Endothelial cell of umbilical vein (primary cell): ENCODE measurements at regions not wholly inside any gene's neighbourhood (a gene's known extent, or its start where the extent isn't known, plus 50 kb on each side); places are given as distances from the start of the nearest gene placed in this dataset.

Experiments used
- BruUV-seq: library from RNA; stranded (reverse); fragments of 400-500 nt; replicated peaks from 2 replicates; lab custom pipeline; 2021; lab: Mats Ljungman, UMichigan
- CTCF ChIA-PET: fragments of 300-600, 350-600 bp; sonication (Branson Sonifier 250); formaldehyde crosslinking; loops from one replicate; lab custom pipeline; 2021; ENCODE audit warnings: antibody characterized with exemption, inconsistent platforms; lab: Charles Lee
- POLR2A ChIA-PET: fragments of 300-600, 350-600 bp; sonication (Branson Sonifier 250); formaldehyde crosslinking; loops from one replicate; lab custom pipeline; 2021; ENCODE audit warnings: antibody characterized with exemption, inconsistent platforms; lab: Charles Lee
- DNase-seq: peaks from one replicate; pipeline ENCODE4 v3.0.0-alpha.2; 2011; ENCODE audit warnings: low read depth, low spot score
- FAIRE-seq: peaks from 2 replicates; lab custom pipeline; 2011; peaks lifted over from hg19 to GRCh38; lab: Jason Lieb, UNC
- H2AFZ ChIP-seq: 2 replicates; pipeline ENCODE4 v1.6.0; 2012; ENCODE audit warnings: low read depth, low read length, control low read depth, inconsistent platforms
- H3K27ac ChIP-seq: 2 replicates; pipeline ENCODE4 v1.5.1; 2011; ENCODE audit warnings: low read depth, mild to moderate bottlenecking, control low read depth, low read length, moderate library complexity; ENCODE audit not compliant: insufficient read depth
- H3K27me3 ChIP-seq, 2 experiments: 2 replicates each; pipeline versions ENCODE4 v1.6.0 to v1.6.1; 2011; ENCODE audit warnings: low read length in 2 of 2, mixed read lengths in 1 of 2; ENCODE audit not compliant: control insufficient read depth in 2 of 2, insufficient read depth in 2 of 2
- H3K36me3 ChIP-seq, 2 experiments: 2 replicates in 1 of 2; 3 replicates in 1 of 2; pipeline ENCODE4 v1.5.1; 2011; ENCODE audit warnings: low read length in 2 of 2, mild to moderate bottlenecking in 1 of 2, moderate library complexity in 1 of 2; ENCODE audit not compliant: control insufficient read depth in 2 of 2, insufficient read depth in 2 of 2; ENCODE audit errors: extremely low read depth in 1 of 2
- H3K4me1 ChIP-seq: 3 replicates; pipeline ENCODE4 v1.5.1; 2011; ENCODE audit warnings: mild to moderate bottlenecking, low read length; ENCODE audit not compliant: control insufficient read depth, insufficient read depth; ENCODE audit errors: extremely low read depth
- H3K4me2 ChIP-seq: 2 replicates; pipeline ENCODE4 v1.6.1; 2011; ENCODE audit warnings: low read length, control low read depth, mixed read lengths; ENCODE audit not compliant: insufficient read depth
- H3K4me3 ChIP-seq, 3 experiments: fragments of 200-600 bp in 1 of 3; sonication (generic), shearing (Covaris generic) in 1 of 3; replicated peaks in 1 of 3; 2 replicates each; pipeline ENCODE4 v1.5.1; 2011 to 2016; ENCODE audit warnings: control low read depth in 3 of 3, low read length in 3 of 3, mild to moderate bottlenecking in 2 of 3, inconsistent platforms in 1 of 3, low read depth in 1 of 3, moderate library complexity in 1 of 3; ENCODE audit not compliant: insufficient read depth in 1 of 3
- H3K79me2 ChIP-seq: 2 replicates; pipeline ENCODE4 v1.6.0; 2012; ENCODE audit warnings: low read length, inconsistent platforms; ENCODE audit not compliant: control insufficient read depth, insufficient read depth
- H3K9ac ChIP-seq: replicated peaks from 2 replicates; pipeline ENCODE3; 2011; ENCODE audit warnings: low read length, control low read depth; ENCODE audit not compliant: insufficient read depth; ENCODE audit errors: extremely low read depth
- H3K9me1 ChIP-seq: replicated peaks from 3 replicates; pipeline ENCODE4 v1.6.0; 2011; ENCODE audit warnings: mild to moderate bottlenecking, low read length; ENCODE audit not compliant: control insufficient read depth, insufficient read depth; ENCODE audit errors: extremely low read depth
- H3K9me3 ChIP-seq: replicated peaks from 2 replicates; pipeline ENCODE4 v1.5.1; 2012; ENCODE audit warnings: low read length, inconsistent platforms; ENCODE audit not compliant: control insufficient read depth, insufficient read depth
- H4K20me1 ChIP-seq: replicated peaks from 2 replicates; pipeline ENCODE3; 2011; ENCODE audit warnings: mild to moderate bottlenecking, low read length; ENCODE audit not compliant: control insufficient read depth, insufficient read depth; ENCODE audit errors: extremely low read depth
- CTCF ChIP-seq, 2 donors: IDR thresholded peaks; 1 replicate in 1 of 2; 2 replicates in 1 of 2; pipeline ENCODE4 v1.5.1; 2011; ENCODE audit warnings: low read length in 2 of 2, mild to moderate bottlenecking in 2 of 2, moderate library complexity in 2 of 2, control low read depth in 1 of 2, inconsistent platforms in 1 of 2, low read depth in 1 of 2; ENCODE audit not compliant: insufficient read depth in 1 of 2; ENCODE audit errors: extremely low read depth in 1 of 2
- EZH2 ChIP-seq: IDR thresholded peaks from 2 replicates; pipeline ENCODE4 v1.6.1; 2012; ENCODE audit warnings: borderline replicate concordance, low read depth, mild to moderate bottlenecking, moderate library complexity, low read length, inconsistent platforms; ENCODE audit not compliant: severe bottlenecking
- FOS ChIP-seq: IDR thresholded peaks from 2 replicates; pipeline ENCODE4 v1.6.1; 2011; ENCODE audit warnings: mild to moderate bottlenecking, low read length, moderate library complexity, borderline replicate concordance; ENCODE audit not compliant: insufficient read depth
- GATA2 ChIP-seq: IDR thresholded peaks from 2 replicates; pipeline ENCODE4 v1.7.0; 2011; ENCODE audit warnings: low read depth, mild to moderate bottlenecking, moderate library complexity, mixed read lengths, low read length; ENCODE audit not compliant: insufficient read length, insufficient read depth
- JUN ChIP-seq: IDR thresholded peaks from 2 replicates; pipeline ENCODE4 v1.6.1; 2011; ENCODE audit warnings: borderline replicate concordance, low read depth; ENCODE audit not compliant: insufficient read length, insufficient read depth
- MAX ChIP-seq: IDR thresholded peaks from 2 replicates; pipeline ENCODE4 v1.6.1; 2011; ENCODE audit not compliant: insufficient read depth, insufficient read length
- MYC ChIP-seq: IDR thresholded peaks from one replicate; pipeline ENCODE4 v1.6.1; 2011; ENCODE audit warnings: mild to moderate bottlenecking, low read depth, low read length
- POLR2A ChIP-seq: IDR thresholded peaks from 2 replicates; pipeline ENCODE4 v1.6.1; 2012; ENCODE audit warnings: low read depth, mild to moderate bottlenecking, control low read depth, low read length
- POLR2AphosphoS5 ChIP-seq: IDR thresholded peaks from 2 replicates; pipeline ENCODE4 v1.6.1; 2012; ENCODE audit warnings: low read depth, mild to moderate bottlenecking, control low read depth, low read length, moderate library complexity; ENCODE audit not compliant: insufficient read depth
- dilution Hi-C: fragments of 300-500 bp; cut with MboI; formaldehyde crosslinking; loops from one replicate; pipeline ENCODE4 v1.15.0; 2019; ENCODE audit warnings: low sequenced_read_pairs; ENCODE audit not compliant: extremely low pct_ligation_motif_present
- intact Hi-C: fragments of 100-400 bp; cut with micrococcal nuclease; formaldehyde crosslinking; loops from one replicate; pipeline ENCODE4 v1.10.0; 2022

- H3K9me3 ChIP-seq, result no peaks in the 10 kb centered on the region
- H3K4me3 ChIP-seq, result no peak overlapping the region
- no peaks in the 10 kb centered on the region for H3K4me1 ChIP-seq
- H3K36me3 ChIP-seq, result no peaks in the 10 kb centered on the region
- H3K27ac ChIP-seq, result no peak overlapping the region
- intact Hi-C loops (no loop called here), dilution Hi-C loops (no loop called here)
- H3K79me2 ChIP-seq, result no peaks in the 10 kb centered on the region
- CTCF ChIA-PET, result no interaction called here
- no peak overlapping the region for H3K4me2 ChIP-seq
- H2AFZ ChIP-seq, result no peak overlapping the region
- FAIRE-seq (no peak), DNase-seq (no peak)
- POLR2A ChIA-PET, result no interaction called here
- no peaks in the 10 kb centered on the region for H4K20me1 ChIP-seq
- TF ChIP-seq MYC, result no peak
- no peak for TF ChIP-seq GATA2
- no peak for TF ChIP-seq FOS
- TF ChIP-seq CTCF (IDR thresholded peaks at IDR 0.05; ENCODE audit: extremely low read depth in 1 of 2, insufficient read depth in 1 of 2, low read depth in 1 of 2, low read length in 2 of 2), result no peak
- no peak for TF ChIP-seq JUN
- TF ChIP-seq POLR2AphosphoS5, result no peak
- no peak for TF ChIP-seq POLR2A
- TF ChIP-seq MAX, result no peak
- no peak for TF ChIP-seq EZH2
- H3K9me1 ChIP-seq, result no peaks in the 10 kb centered on the region
- H3K27me3 ChIP-seq, result no peaks in the 10 kb centered on the region
- H3K9ac ChIP-seq, result no peak overlapping the region
- no TSS peak for BruUV-seq
Measured at GRCh38 chr1:102105931-102106550, 109.3 kb upstream of the OLFM3 start.
